ENCODE measurements at regions not wholly inside any gene's neighbourhood (a gene's known extent, or its start where the extent isn't known, plus 50 kb on each side); places are given as distances from the start of the nearest gene placed in this dataset.
"Not testable (repeated sequence)": the region's sequence is repeated elsewhere in the genome, so short reads cannot be mapped to it uniquely, and the experiment has no call there.

DNA sequence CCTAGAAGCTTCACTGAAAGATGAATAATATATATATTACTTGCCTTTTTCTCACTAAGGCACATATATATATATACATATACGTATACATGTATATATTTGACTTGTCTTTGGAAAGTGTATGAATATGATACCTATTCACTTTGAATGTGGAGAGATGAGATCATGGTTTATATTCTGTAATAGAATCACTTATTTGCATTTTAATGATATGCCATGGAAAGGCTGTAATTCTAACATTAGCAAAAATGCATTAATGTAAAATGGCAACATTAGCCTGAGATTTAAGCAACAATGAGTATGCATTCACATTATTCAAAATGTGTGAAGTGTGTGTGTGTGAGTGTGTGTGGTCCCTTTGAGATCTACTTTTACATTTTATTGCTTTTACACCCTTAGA is 54.5 kb upstream of the PRKD1 start:
- Histone ChIP-seq H3K27me3 (ENCODE audit: control insufficient read depth in 5 of 5, insufficient read depth in 4 of 5, low read length in 5 of 5) (no peaks in the 10 kb centered on the region), H3K9me3 (ENCODE audit: control insufficient read depth in 5 of 5, low read length in 5 of 5) (no peaks in the 10 kb centered on the region), H3K36me3 (ENCODE audit: control insufficient read depth in 5 of 5, insufficient read depth in 5 of 5, low read length in 5 of 5) (no peaks in the 10 kb centered on the region), H3K4me1 (ENCODE audit: control insufficient read depth in 5 of 5, insufficient read depth in 5 of 5, low read length in 5 of 5) (no peaks in the 10 kb centered on the region), H3K4me3 (ENCODE audit: low read depth in 1 of 5, low read length in 5 of 5) (no peak overlapping the region), H3K27ac (ENCODE audit: low read depth, low read length) (no peak overlapping the region), H3K9ac (ENCODE audit: low read length in 5 of 5) (no peak overlapping the region)

DNA sequence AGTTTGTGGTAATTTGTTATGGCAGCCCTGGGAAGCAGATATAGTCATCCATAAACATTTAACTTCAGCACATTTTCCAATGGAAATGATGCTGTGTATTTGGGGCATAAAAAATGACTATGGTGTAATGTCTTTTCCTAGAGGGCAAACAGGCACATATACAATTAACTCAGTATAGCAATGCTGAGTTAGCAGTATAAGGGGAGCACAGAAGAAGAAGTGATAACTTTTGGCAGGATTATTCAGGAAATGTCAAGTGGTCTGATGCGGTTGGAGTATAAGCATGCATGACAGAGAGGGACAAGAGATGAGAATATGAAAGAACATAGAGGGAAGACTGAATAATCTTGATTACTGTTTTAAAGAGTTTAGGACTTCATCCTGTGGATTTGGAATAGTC is 55.3 kb upstream of the PRKD1 start:
- Histone ChIP-seq H3K27me3 (ENCODE audit: control insufficient read depth in 5 of 5, insufficient read depth in 4 of 5, low read length in 5 of 5) (no peaks in the 10 kb centered on the region), H3K4me3 (ENCODE audit: low read depth in 1 of 5, low read length in 5 of 5) (no peak overlapping the region), H3K27ac (ENCODE audit: low read depth, low read length) (no peak overlapping the region), H3K9ac (ENCODE audit: low read length in 5 of 5) (no peak overlapping the region), H3K36me3 (ENCODE audit: control insufficient read depth in 5 of 5, insufficient read depth in 5 of 5, low read length in 5 of 5) (no peaks in the 10 kb centered on the region), H3K4me1 (ENCODE audit: control insufficient read depth in 5 of 5, insufficient read depth in 5 of 5, low read length in 5 of 5) (no peaks in the 10 kb centered on the region), H3K9me3 (ENCODE audit: control insufficient read depth in 5 of 5, low read length in 5 of 5) (no peaks in the 10 kb centered on the region)

DNA sequence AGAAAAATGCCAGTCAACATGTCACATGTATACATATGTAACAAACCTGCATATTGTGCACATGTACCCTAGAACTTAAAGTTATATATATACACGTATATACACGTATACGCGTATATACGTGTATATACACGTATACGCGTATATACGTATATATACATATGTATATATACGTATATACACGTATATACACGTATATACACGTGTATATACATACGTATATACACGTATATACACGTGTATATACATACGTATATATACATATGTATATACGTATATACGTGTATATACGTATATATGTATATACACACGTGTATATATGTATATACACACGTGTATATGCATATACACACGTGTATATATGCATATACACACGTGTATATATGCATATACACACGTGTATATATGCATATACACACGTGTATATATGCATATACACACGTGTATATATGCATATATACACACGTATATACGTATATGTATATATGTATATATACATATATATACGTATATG is 62.8 kb upstream of the PRKD1 start:
- not testable (repeated sequence) for H3K4me1 ChIP-seq (ENCODE audit: control insufficient read depth in 5 of 5, insufficient read depth in 5 of 5, low read length in 5 of 5); H3K4me3 ChIP-seq (ENCODE audit: low read depth in 1 of 5, low read length in 5 of 5); H3K9me3 ChIP-seq (ENCODE audit: control insufficient read depth in 5 of 5, low read length in 5 of 5); H3K36me3 ChIP-seq (ENCODE audit: control insufficient read depth in 5 of 5, insufficient read depth in 5 of 5, low read length in 5 of 5); H3K9ac ChIP-seq (ENCODE audit: low read length in 5 of 5); H3K27ac ChIP-seq (ENCODE audit: low read depth, low read length); H3K27me3 ChIP-seq (ENCODE audit: control insufficient read depth in 5 of 5, insufficient read depth in 4 of 5, low read length in 5 of 5)

DNA sequence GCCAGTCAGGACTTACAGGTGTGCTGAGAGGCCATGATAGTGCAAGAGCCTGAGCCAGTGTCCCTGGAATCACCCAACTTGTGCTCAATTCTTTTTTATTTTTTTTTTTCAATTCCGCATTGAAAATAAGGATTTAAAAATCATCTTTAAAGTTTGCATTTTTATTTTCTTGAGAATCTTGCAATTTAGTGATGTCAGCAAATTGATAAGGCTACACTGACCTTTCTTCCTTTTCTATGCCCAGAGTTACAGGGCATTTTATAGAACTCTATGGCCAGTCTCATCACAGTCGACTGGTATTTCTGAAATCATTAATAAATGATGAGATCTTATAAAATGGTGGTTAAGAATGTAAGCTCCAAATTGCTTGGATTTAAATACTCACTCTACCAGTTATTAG is 63.3 kb upstream of the PRKD1 start:
- Histone ChIP-seq H3K9ac (ENCODE audit: low read length in 5 of 5) (no peak overlapping the region), H3K27me3 (ENCODE audit: control insufficient read depth in 5 of 5, insufficient read depth in 4 of 5, low read length in 5 of 5) (no peaks in the 10 kb centered on the region), H3K36me3 (ENCODE audit: control insufficient read depth in 5 of 5, insufficient read depth in 5 of 5, low read length in 5 of 5) (no peaks in the 10 kb centered on the region), H3K27ac (ENCODE audit: low read depth, low read length) (no peak overlapping the region), H3K4me1 (ENCODE audit: control insufficient read depth in 5 of 5, insufficient read depth in 5 of 5, low read length in 5 of 5) (no peaks in the 10 kb centered on the region), H3K9me3 (ENCODE audit: control insufficient read depth in 5 of 5, low read length in 5 of 5) (no peaks in the 10 kb centered on the region), H3K4me3 (ENCODE audit: low read depth in 1 of 5, low read length in 5 of 5) (no peak overlapping the region)

DNA sequence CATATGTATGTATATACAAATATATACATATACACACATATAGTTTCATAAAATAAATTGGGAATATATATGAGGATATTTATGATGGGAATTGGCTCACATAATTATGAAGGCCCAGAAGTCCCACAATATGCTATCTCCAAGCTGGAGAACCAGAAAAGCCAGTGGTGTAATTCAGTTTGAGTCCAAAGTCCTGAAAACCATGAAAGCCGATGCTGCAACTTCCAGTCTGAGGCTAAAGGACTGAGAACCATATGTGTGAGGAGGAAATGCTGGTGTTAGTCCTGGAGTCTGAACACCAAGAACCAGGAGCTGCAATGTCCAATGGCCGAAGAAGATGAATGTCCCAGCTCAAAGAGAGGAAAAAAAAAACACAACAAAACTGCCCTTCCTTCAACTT is 65.5 kb upstream of the PRKD1 start:
- H3K9me3 ChIP-seq (ENCODE audit: control insufficient read depth in 5 of 5, low read length in 5 of 5): no peaks in the 10 kb centered on the region
- H3K4me1 ChIP-seq (ENCODE audit: control insufficient read depth in 5 of 5, insufficient read depth in 5 of 5, low read length in 5 of 5): no peaks in the 10 kb centered on the region
- H3K9ac ChIP-seq (ENCODE audit: low read length in 5 of 5): no peak overlapping the region
- no peaks in the 10 kb centered on the region for H3K36me3 ChIP-seq (ENCODE audit: control insufficient read depth in 5 of 5, insufficient read depth in 5 of 5, low read length in 5 of 5)
- H3K4me3 ChIP-seq (ENCODE audit: low read depth in 1 of 5, low read length in 5 of 5): no peak overlapping the region
- no peaks in the 10 kb centered on the region for H3K27me3 ChIP-seq (ENCODE audit: control insufficient read depth in 5 of 5, insufficient read depth in 4 of 5, low read length in 5 of 5)
- no peak overlapping the region for H3K27ac ChIP-seq (ENCODE audit: low read depth, low read length)

DNA sequence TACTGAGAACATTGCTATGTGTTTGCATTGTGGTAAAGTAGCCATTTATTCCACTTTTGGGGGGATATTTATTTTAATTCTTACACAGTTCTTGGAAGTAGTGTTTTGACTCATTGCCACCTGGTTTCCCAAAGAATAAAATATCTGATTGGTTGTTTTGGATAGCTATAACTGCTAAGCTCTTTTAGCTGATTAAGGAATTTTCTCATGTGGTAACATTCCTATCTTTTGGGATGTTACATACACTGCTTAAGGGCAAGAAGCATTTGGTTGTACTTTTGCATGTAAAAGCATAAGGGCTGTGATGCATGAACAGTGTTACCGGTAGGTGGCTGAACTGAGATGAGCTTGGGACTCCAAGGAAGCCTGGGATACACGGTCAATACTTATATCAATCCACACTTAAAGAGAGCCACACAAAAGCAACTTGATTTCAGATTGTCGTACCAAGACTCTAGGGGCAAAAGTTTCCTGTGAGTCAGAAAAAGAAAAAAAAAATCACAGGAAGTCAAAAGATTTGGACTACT is 71.4 kb upstream of the PRKD1 start:
- H3K4me1 ChIP-seq (ENCODE audit: control insufficient read depth in 5 of 5, insufficient read depth in 5 of 5, low read length in 5 of 5): peaks cover 0 to 2% (median 0%) of the 10 kb centered on the region in 5 donors
- H3K27ac ChIP-seq (ENCODE audit: low read depth, low read length): no peak overlapping the region
- no peaks in the 10 kb centered on the region for H3K27me3 ChIP-seq (ENCODE audit: control insufficient read depth in 5 of 5, insufficient read depth in 4 of 5, low read length in 5 of 5)
- no peak overlapping the region for H3K9ac ChIP-seq (ENCODE audit: low read length in 5 of 5)
- no peaks in the 10 kb centered on the region for H3K36me3 ChIP-seq (ENCODE audit: control insufficient read depth in 5 of 5, insufficient read depth in 5 of 5, low read length in 5 of 5)
- H3K4me3 ChIP-seq (ENCODE audit: low read depth in 1 of 5, low read length in 5 of 5): no peak overlapping the region
- H3K9me3 ChIP-seq (ENCODE audit: control insufficient read depth in 5 of 5, low read length in 5 of 5): no peaks in the 10 kb centered on the region

DNA sequence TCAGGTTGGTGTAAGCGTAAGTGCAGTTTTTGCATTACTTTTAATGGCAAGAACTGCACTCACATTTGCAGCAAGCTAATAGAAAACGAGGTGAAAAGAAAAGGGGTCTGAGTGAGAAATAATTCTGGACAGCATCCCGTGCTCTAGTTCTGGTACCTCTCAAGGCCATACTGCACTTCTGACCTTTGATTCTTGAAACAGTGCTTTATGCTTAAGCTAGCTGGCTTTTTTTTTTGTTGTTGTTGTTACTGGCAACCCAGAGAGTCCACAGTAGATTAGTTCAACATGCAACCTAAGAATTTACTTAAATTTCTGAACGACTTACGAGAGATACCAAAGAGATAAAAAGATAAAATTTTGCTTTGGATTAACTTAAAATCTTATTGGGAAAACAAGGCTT is 75.2 kb upstream of the PRKD1 start:
- Histone ChIP-seq H3K27ac (ENCODE audit: low read depth, low read length) (no peak overlapping the region), H3K27me3 (ENCODE audit: control insufficient read depth in 5 of 5, insufficient read depth in 4 of 5, low read length in 5 of 5) (no peaks in the 10 kb centered on the region), H3K9me3 (ENCODE audit: control insufficient read depth in 5 of 5, low read length in 5 of 5) (no peaks in the 10 kb centered on the region), H3K4me1 (ENCODE audit: control insufficient read depth in 5 of 5, insufficient read depth in 5 of 5, low read length in 5 of 5) (peaks cover 0 to 2% (median 0%) of the 10 kb centered on the region in 5 donors), H3K36me3 (ENCODE audit: control insufficient read depth in 5 of 5, insufficient read depth in 5 of 5, low read length in 5 of 5) (no peaks in the 10 kb centered on the region), H3K9ac (ENCODE audit: low read length in 5 of 5) (no peak overlapping the region), H3K4me3 (ENCODE audit: low read depth in 1 of 5, low read length in 5 of 5) (no peak overlapping the region)

DNA sequence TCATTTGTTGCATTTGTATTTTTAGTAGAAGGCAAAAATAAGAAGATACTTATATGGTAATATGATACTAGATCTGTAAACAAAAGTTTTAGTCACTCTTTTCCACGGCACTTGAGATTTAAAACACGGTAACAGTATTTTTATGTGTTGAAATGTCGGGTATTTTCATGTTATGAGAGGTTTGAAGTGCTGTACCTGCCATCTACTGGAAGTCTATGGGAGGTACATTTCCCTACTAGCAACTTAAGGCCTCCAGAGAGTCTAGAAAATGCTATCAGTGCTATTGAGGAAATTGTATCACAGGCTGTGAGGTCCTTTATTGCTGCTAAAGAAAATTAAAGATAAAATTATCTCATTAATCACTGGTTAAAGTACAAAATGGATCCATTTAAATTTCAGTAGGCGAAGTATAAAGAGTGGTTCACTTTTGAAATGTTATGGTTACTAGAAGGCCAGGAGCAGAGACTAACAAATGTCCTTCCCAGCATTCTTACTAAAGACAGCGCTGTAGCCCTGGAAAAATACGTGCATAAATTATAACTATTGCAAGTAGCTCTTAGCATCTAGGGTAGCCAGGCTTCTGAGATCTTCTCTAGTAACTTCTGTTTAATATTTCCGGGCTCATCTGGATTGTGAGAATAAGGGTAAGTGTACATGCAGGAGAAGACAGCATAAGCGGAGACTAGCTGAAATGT is 77.6 kb upstream of the PRKD1 start:
- no peaks in the 10 kb centered on the region for H3K27me3 ChIP-seq (ENCODE audit: control insufficient read depth in 5 of 5, insufficient read depth in 4 of 5, low read length in 5 of 5)
- H3K9me3 ChIP-seq (ENCODE audit: control insufficient read depth in 5 of 5, low read length in 5 of 5): no peaks in the 10 kb centered on the region
- peaks cover 0 to 2% (median 0%) of the 10 kb centered on the region in 5 donors for H3K4me1 ChIP-seq (ENCODE audit: control insufficient read depth in 5 of 5, insufficient read depth in 5 of 5, low read length in 5 of 5)
- no peak overlapping the region for H3K4me3 ChIP-seq (ENCODE audit: low read depth in 1 of 5, low read length in 5 of 5)
- no peak overlapping the region for H3K27ac ChIP-seq (ENCODE audit: low read depth, low read length)
- no peak overlapping the region for H3K9ac ChIP-seq (ENCODE audit: low read length in 5 of 5)
- H3K36me3 ChIP-seq (ENCODE audit: control insufficient read depth in 5 of 5, insufficient read depth in 5 of 5, low read length in 5 of 5): no peaks in the 10 kb centered on the region

DNA sequence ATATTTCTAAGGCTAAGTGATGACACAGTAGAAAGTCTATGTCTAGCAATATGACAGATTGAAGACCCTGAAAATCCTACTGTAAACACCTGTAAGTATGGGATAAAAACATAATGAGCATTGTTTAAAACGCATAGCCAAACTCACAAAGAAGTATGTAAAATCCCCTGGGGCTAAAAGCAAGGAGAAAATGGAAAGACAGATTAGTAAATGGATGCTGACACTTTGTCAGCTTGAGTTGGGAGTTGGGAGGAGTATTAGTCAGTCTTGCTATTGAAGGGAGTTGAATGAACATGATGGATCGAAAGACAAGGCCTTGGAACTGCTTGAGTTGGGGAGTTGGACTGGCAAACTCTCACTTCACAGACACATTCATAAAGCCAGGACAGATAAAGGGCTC is 79.0 kb upstream of the PRKD1 start:
- no peaks in the 10 kb centered on the region for H3K27me3 ChIP-seq (ENCODE audit: control insufficient read depth in 5 of 5, insufficient read depth in 4 of 5, low read length in 5 of 5)
- peaks cover 0 to 2% (median 0%) of the 10 kb centered on the region in 5 donors for H3K4me1 ChIP-seq (ENCODE audit: control insufficient read depth in 5 of 5, insufficient read depth in 5 of 5, low read length in 5 of 5)
- no peaks in the 10 kb centered on the region for H3K36me3 ChIP-seq (ENCODE audit: control insufficient read depth in 5 of 5, insufficient read depth in 5 of 5, low read length in 5 of 5)

DNA sequence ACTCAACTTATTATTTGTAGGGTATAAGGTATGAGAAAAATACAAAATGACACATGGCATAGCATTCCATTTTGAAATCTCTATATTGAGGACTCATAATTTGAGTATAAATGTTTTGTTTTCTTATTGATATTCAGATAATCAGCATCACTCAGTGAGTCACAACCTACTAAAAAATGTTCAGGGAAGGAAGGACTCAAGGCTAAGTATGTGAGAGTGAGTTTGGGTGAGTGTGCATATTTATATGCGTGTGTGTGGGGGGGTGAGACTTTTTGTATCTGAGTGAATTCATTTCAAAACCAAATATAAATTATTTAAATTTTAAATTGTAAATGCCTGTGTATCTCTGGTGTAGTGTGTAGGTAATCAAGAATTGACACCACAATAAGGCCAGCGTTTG is 87.8 kb upstream of the PRKD1 start:
- Histone ChIP-seq H3K27me3 (ENCODE audit: control insufficient read depth in 5 of 5, insufficient read depth in 4 of 5, low read length in 5 of 5) (no peaks in the 10 kb centered on the region), H3K9ac (ENCODE audit: low read length in 5 of 5) (no peak overlapping the region), H3K36me3 (ENCODE audit: control insufficient read depth in 5 of 5, insufficient read depth in 5 of 5, low read length in 5 of 5) (no peaks in the 10 kb centered on the region), H3K9me3 (ENCODE audit: control insufficient read depth in 5 of 5, low read length in 5 of 5) (no peaks in the 10 kb centered on the region), H3K4me3 (ENCODE audit: low read depth in 1 of 5, low read length in 5 of 5) (no peak overlapping the region), H3K27ac (ENCODE audit: low read depth, low read length) (no peak overlapping the region), H3K4me1 (ENCODE audit: control insufficient read depth in 5 of 5, insufficient read depth in 5 of 5, low read length in 5 of 5) (no peaks in the 10 kb centered on the region)

More for the DNA sequence above, 79.0 kb upstream of the PRKD1 start:
- H3K4me3 ChIP-seq (ENCODE audit: low read depth in 1 of 5, low read length in 5 of 5): no peak overlapping the region
- H3K9ac ChIP-seq (ENCODE audit: low read length in 5 of 5): no peak overlapping the region
- no peak overlapping the region for H3K27ac ChIP-seq (ENCODE audit: low read depth, low read length)
- no peaks in the 10 kb centered on the region for H3K9me3 ChIP-seq (ENCODE audit: control insufficient read depth in 5 of 5, low read length in 5 of 5)

Data from subcutaneous abdominal adipose tissue (tissue), 5 donors.